Body of pancreas (tissue), 4 donors: ENCODE measurements at regions not wholly inside any gene's neighbourhood (a gene's known extent, or its start where the extent isn't known, plus 50 kb on each side); places are given as distances from the start of the nearest gene placed in this dataset.
A peak's percentile ranks its signal among the peaks of the same experiment; 100 is the strongest.
"Not testable (repeated sequence)": the region's sequence is repeated elsewhere in the genome, so short reads cannot be mapped to it uniquely, and the experiment has no call there.

Experiments used
- ATAC-seq: fragments of 150-250 bp; one replicate; pipeline ENCODE4 v1.9.1; 2016
- DNase-seq, 4 donors: peaks; one replicate each; pipeline ENCODE4 v3.0.0-alpha.2; 2019
- H3K27ac ChIP-seq, 4 donors: fragments of 200-600 bp; sonication (generic); 1 replicate in 3 of 4; 2 replicates in 1 of 4; pipeline versions ENCODE4 v1.5.1 to v1.6.1; 2016 to 2019; ENCODE audit warnings: mild to moderate bottlenecking in 1 of 4, mixed read lengths in 1 of 4, moderate library complexity in 1 of 4
- H3K27me3 ChIP-seq, 2 donors: fragments of 200-600 bp; sonication (generic); one replicate each; pipeline ENCODE4 v1.6.0; 2016; ENCODE audit warnings: mild to moderate bottlenecking in 1 of 2
- H3K36me3 ChIP-seq, 2 donors: fragments of 200-600 bp; sonication (generic); replicated peaks in 1 of 2; 2 replicates each; pipeline ENCODE4 v1.5.1; 2016; ENCODE audit warnings: low read depth in 2 of 2; ENCODE audit not compliant: insufficient read depth in 1 of 2
- H3K4me1 ChIP-seq: fragments of 200-600 bp; sonication (generic); one replicate; pipeline ENCODE4 v1.6.0; 2016
- H3K4me3 ChIP-seq, 2 donors: fragments of 200-600 bp; sonication (generic); 1 replicate in 1 of 2; 2 replicates in 1 of 2; pipeline ENCODE4 v1.5.1; 2016 to 2019
- H3K9me3 ChIP-seq, 3 donors: fragments of 200-600 bp; sonication (generic); 1 replicate in 2 of 3; 2 replicates in 1 of 3; pipeline ENCODE4 v1.5.1; 2016
- POLR2A ChIP-seq, 3 donors: fragments of 450-650 bp; IDR thresholded peaks; one replicate each; pipeline ENCODE4 v1.6.1; 2016; ENCODE audit warnings: antibody characterized with exemption in 3 of 3, mild to moderate bottlenecking in 2 of 3
- WGBS, 2 donors: methylation state at CpG; one replicate each; pipeline ENCODE4 v1.1.5; 2017; 5-methylcytosine and 5-hydroxymethylcytosine counted together
- intact Hi-C: fragments of 100-400 bp; cut with DNase I; formaldehyde crosslinking; loops from one replicate; pipeline ENCODE4 v1.15.1; 2023
- TF ChIP-seq, protein P1 (sequence below), 7 experiments: fragments of 450-650 bp in 4 of 7; fragments of 200-600 bp in 3 of 7; sonication (generic) in 3 of 7; IDR thresholded peaks; one replicate each; pipeline ENCODE4 v1.5.1; 2016 to 2019; ENCODE audit warnings: antibody characterized with exemption in 7 of 7

- intact Hi-C loops, result no loop called here
These were observed 460.0 kb upstream of the TBL1XR1 start for GRCh38 chr3:177657243-177657642.

DNA sequence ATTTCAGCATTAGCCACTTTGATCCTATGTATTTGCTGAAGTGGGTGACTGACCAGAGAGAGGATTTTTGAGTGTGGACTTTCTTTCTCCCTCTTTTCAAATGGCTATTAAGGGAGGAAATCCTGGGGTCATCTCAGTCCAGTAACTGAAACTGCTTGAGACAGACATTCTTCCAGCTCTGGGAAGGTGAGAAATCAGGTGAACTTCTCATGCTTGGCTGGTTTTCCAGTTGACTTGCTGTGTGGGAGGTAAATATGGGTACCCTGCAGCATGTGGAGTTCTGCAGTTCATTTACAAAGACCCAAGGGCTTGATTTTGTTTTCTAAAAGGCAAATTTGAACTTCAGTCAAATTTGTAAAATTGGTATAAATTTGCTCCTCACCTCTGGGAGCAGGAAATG, 461.1 kb upstream of the TBL1XR1 start:
- TF ChIP-seq, protein P1, sequence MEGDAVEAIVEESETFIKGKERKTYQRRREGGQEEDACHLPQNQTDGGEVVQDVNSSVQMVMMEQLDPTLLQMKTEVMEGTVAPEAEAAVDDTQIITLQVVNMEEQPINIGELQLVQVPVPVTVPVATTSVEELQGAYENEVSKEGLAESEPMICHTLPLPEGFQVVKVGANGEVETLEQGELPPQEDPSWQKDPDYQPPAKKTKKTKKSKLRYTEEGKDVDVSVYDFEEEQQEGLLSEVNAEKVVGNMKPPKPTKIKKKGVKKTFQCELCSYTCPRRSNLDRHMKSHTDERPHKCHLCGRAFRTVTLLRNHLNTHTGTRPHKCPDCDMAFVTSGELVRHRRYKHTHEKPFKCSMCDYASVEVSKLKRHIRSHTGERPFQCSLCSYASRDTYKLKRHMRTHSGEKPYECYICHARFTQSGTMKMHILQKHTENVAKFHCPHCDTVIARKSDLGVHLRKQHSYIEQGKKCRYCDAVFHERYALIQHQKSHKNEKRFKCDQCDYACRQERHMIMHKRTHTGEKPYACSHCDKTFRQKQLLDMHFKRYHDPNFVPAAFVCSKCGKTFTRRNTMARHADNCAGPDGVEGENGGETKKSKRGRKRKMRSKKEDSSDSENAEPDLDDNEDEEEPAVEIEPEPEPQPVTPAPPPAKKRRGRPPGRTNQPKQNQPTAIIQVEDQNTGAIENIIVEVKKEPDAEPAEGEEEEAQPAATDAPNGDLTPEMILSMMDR (IDR thresholded peaks at IDR 0.05), result no peak

More at GRCh38 chr3:177657243-177657642, 460.0 kb upstream of the TBL1XR1 start:
- Histone ChIP-seq H3K27ac (no peak overlapping the region), H3K27me3 (no peaks in the 10 kb centered on the region), H3K4me1 (no peaks in the 10 kb centered on the region), H3K4me3 (no peak overlapping the region), H3K36me3 (no peaks in the 10 kb centered on the region), H3K9me3 (no peaks in the 10 kb centered on the region)
- no peak for DNase-seq
- ATAC-seq, result no peak
- TF ChIP-seq, protein P1 (IDR thresholded peaks at IDR 0.05), result no peak
- no peak for TF ChIP-seq POLR2A (IDR thresholded peaks at IDR 0.05)
- WGBS, 2 donors, result 76 to 77% methylated on average over 4 of the region's 4 CpGs

GRCh38 chr3:177664380-177665103, 467.3 kb upstream of the TBL1XR1 start:
- H3K27ac ChIP-seq, H3K4me3 ChIP-seq, ATAC-seq, H3K4me1 ChIP-seq, H3K27me3 ChIP-seq, H3K9me3 ChIP-seq, intact Hi-C loops, H3K36me3 ChIP-seq: not testable (repeated sequence)
- 53 to 82% methylated on average over 7 to 9 of the region's 17 CpGs for WGBS, 2 donors
- DNase-seq, result peak in 1 of 4 donors; percentile 35
- TF ChIP-seq, protein P1 (IDR thresholded peaks at IDR 0.05), result peak in 2 of 7 experiments; percentile 33 to 37

More for the DNA sequence above, 461.1 kb upstream of the TBL1XR1 start:
- Histone ChIP-seq H3K36me3 (no peaks in the 10 kb centered on the region), H3K27ac (no peak overlapping the region), H3K27me3 (no peaks in the 10 kb centered on the region), H3K4me3 (no peak overlapping the region), H3K4me1 (no peaks in the 10 kb centered on the region), H3K9me3 (no peaks in the 10 kb centered on the region)
- DNase-seq, result no peak
- no peak for ATAC-seq
- intact Hi-C loops, result no loop called here

DNA sequence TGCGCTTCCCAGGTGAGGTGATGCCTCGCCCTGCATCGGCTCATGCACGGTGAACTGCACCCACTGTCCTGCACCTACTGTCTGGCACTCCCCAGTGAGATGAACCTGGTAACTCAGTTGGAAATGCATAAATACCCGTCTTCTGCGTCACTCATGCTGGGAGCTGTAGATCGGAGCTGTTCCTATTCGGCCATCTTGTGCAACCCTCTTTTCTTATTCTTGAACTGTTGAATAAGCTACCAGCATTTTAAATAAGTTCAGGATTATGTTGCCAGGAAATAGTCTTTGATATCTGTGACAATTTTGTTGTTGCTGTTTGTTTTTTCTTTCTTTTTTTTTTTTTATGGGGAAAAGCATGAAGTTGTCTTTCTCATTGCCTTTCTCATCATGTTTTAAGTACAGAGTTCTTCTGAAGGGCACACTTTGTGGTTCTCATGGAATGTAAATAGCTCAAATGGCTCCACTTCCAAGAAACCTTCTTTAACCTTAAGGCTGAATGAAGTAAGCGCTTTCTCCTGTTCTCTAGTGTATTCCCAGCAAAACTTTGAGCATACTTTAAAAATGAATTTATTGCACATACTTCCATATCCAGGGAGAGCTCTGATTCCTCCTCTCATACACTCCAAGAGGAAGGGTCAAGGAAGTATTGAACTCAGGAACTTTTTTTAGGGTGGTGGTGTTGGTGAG, 468.0 kb upstream of the TBL1XR1 start:
- intact Hi-C loops, result no loop called here
- H3K4me3 ChIP-seq, result no peak overlapping the region
- H3K27me3 ChIP-seq, result no peaks in the 10 kb centered on the region
- H3K9me3 ChIP-seq, result no peaks in the 10 kb centered on the region
- no peaks in the 10 kb centered on the region for H3K36me3 ChIP-seq
- TF ChIP-seq POLR2A (IDR thresholded peaks at IDR 0.05), result no peak
- TF ChIP-seq, protein P1 (IDR thresholded peaks at IDR 0.05), result no peak
- no peak overlapping the region for H3K27ac ChIP-seq
- 94 to 97% methylated on average over 9 of the region's 9 CpGs for WGBS, 2 donors
- no peak for ATAC-seq
- no peaks in the 10 kb centered on the region for H3K4me1 ChIP-seq
- DNase-seq, result no peak
